ENCODE measurements at regions not wholly inside any gene's neighbourhood (a gene's known extent, or its start where the extent isn't known, plus 50 kb on each side); places are given as distances from the start of the nearest gene placed in this dataset.

DNA sequence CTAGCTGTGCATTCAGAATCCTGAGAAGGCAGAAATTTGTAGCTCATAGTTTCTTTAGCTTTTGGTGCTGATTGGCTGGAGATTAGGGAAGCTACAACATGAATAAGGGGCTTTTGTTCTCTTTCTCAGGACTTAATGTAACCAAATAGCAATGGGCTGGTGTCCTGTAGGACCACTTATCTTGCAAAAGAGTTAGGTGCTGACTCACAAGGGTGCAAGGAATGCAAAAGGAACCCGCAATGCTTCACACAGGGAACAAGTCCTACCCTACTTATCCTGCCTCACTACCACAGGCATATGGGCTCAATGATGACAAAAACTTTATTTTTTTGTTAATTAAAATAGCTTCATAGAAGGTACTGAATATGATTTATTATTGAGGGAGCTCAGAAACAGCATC lies 541.5 kb downstream of the AMY1C start:
- TF ChIP-seq, protein P1, sequence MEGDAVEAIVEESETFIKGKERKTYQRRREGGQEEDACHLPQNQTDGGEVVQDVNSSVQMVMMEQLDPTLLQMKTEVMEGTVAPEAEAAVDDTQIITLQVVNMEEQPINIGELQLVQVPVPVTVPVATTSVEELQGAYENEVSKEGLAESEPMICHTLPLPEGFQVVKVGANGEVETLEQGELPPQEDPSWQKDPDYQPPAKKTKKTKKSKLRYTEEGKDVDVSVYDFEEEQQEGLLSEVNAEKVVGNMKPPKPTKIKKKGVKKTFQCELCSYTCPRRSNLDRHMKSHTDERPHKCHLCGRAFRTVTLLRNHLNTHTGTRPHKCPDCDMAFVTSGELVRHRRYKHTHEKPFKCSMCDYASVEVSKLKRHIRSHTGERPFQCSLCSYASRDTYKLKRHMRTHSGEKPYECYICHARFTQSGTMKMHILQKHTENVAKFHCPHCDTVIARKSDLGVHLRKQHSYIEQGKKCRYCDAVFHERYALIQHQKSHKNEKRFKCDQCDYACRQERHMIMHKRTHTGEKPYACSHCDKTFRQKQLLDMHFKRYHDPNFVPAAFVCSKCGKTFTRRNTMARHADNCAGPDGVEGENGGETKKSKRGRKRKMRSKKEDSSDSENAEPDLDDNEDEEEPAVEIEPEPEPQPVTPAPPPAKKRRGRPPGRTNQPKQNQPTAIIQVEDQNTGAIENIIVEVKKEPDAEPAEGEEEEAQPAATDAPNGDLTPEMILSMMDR (IDR thresholded peaks at IDR 0.05 in 8 of 11, conservative IDR thresholded peaks at IDR 0.05 in 3 of 11), result no peak
- TF ChIP-seq POLR2A (IDR thresholded peaks at IDR 0.05) (no peak), POLR2AphosphoS5 (IDR thresholded peaks at IDR 0.05) (no peak)
